H9 (cell line): ENCODE measurements at regions not wholly inside any gene's neighbourhood (a gene's known extent, or its start where the extent isn't known, plus 50 kb on each side); places are given as distances from the start of the nearest gene placed in this dataset.

Source experiments
- DNase-seq: peaks from one replicate; pipeline ENCODE4 v3.0.0-alpha.2; 2017
- H2AFZ ChIP-seq: one replicate; pipeline ENCODE4 v1.6.1; 2013; ENCODE audit warnings: mild to moderate bottlenecking, low read length, control low read depth, moderate library complexity
- H2AK5ac ChIP-seq: 2 replicates; pipeline ENCODE4 v1.6.1; 2013; ENCODE audit warnings: low read length, control low read depth, mixed read lengths; ENCODE audit not compliant: insufficient read length
- H2BK120ac ChIP-seq: one replicate; pipeline ENCODE4 v1.6.1; 2013; ENCODE audit warnings: low read depth, mild to moderate bottlenecking, low read length, control low read depth, inconsistent platforms; ENCODE audit not compliant: poor library complexity, severe bottlenecking
- H2BK12ac ChIP-seq: 2 replicates; pipeline ENCODE4 v1.6.1; 2013; ENCODE audit warnings: low read length, control low read depth, mixed read lengths, low read depth; ENCODE audit not compliant: insufficient read length
- H2BK15ac ChIP-seq: 2 replicates; pipeline ENCODE4 v1.6.1; 2013; ENCODE audit warnings: low read depth, low read length, control low read depth
- H2BK20ac ChIP-seq: one replicate; pipeline ENCODE4 v1.6.1; 2013; ENCODE audit warnings: low read depth, mild to moderate bottlenecking, low read length, control low read depth, inconsistent platforms; ENCODE audit not compliant: poor library complexity, severe bottlenecking
- H2BK5ac ChIP-seq: 2 replicates; pipeline ENCODE4 v1.6.1; 2013; ENCODE audit warnings: low read length, control low read depth, mixed read lengths; ENCODE audit not compliant: insufficient read length
- H3K14ac ChIP-seq: 2 replicates; pipeline ENCODE4 v1.6.1; 2013; ENCODE audit warnings: low read length, control low read depth; ENCODE audit not compliant: insufficient read depth
- H3K18ac ChIP-seq: 2 replicates; pipeline ENCODE4 v1.6.1; 2013; ENCODE audit warnings: low read depth, mild to moderate bottlenecking, mixed read lengths, low read length, control low read depth; ENCODE audit not compliant: insufficient read length
- H3K23ac ChIP-seq: 2 replicates; pipeline ENCODE4 v1.6.1; 2013; ENCODE audit warnings: low read length, control low read depth, mixed read lengths, low read depth; ENCODE audit not compliant: insufficient read length
- H3K23me2 ChIP-seq: 2 replicates; pipeline ENCODE4 v1.6.1; 2013; ENCODE audit warnings: low read depth, mild to moderate bottlenecking, mixed read lengths, low read length, control low read depth; ENCODE audit not compliant: insufficient read length, poor library complexity, severe bottlenecking
- H3K27ac ChIP-seq: 2 replicates; pipeline ENCODE4 v1.5.1; 2013; ENCODE audit warnings: low read length, control low read depth, mixed read lengths, low read depth; ENCODE audit not compliant: insufficient read length
- H3K27me3 ChIP-seq: 2 replicates; pipeline ENCODE4 v1.6.1; 2013; ENCODE audit warnings: low read length, control low read depth, inconsistent platforms; ENCODE audit not compliant: insufficient read depth
- H3K4ac ChIP-seq: 2 replicates; pipeline ENCODE4 v1.6.1; 2013; ENCODE audit warnings: low read depth, mild to moderate bottlenecking, control low read depth, inconsistent platforms, low read length, moderate library complexity
- H3K4me1 ChIP-seq: 2 replicates; pipeline ENCODE4 v1.6.1; 2013; ENCODE audit warnings: low read length, control low read depth, inconsistent platforms; ENCODE audit not compliant: insufficient read depth
- H3K4me2 ChIP-seq: 2 replicates; pipeline ENCODE4 v1.6.1; 2013; ENCODE audit warnings: low read length, control low read depth, mixed read lengths; ENCODE audit not compliant: insufficient read length, insufficient read depth
- H3K56ac ChIP-seq: 2 replicates; pipeline ENCODE4 v1.6.1; 2013; ENCODE audit warnings: low read depth, mild to moderate bottlenecking, mixed read lengths, low read length, control low read depth; ENCODE audit not compliant: insufficient read length
- H3K79me1 ChIP-seq: 2 replicates; pipeline ENCODE4 v1.6.1; 2013; ENCODE audit warnings: low read depth, mild to moderate bottlenecking, moderate library complexity, low read length, control low read depth, inconsistent platforms; ENCODE audit not compliant: insufficient read depth, poor library complexity, severe bottlenecking
- H3K79me2 ChIP-seq: 2 replicates; pipeline ENCODE4 v1.6.1; 2013; ENCODE audit warnings: low read length, control low read depth, inconsistent platforms; ENCODE audit not compliant: insufficient read depth
- H3K9ac ChIP-seq: 2 replicates; pipeline ENCODE4 v1.6.1; 2013; ENCODE audit warnings: low read length, control low read depth, mixed read lengths; ENCODE audit not compliant: insufficient read length; ENCODE audit errors: extremely low read depth
- H3K9me3 ChIP-seq: one replicate; pipeline ENCODE4 v1.6.1; 2013; ENCODE audit warnings: low read depth, low read length, inconsistent platforms; ENCODE audit not compliant: control insufficient read depth
- H3T11ph ChIP-seq: one replicate; pipeline ENCODE4 v1.6.1; 2013; ENCODE audit warnings: mild to moderate bottlenecking, low read length, control low read depth, inconsistent platforms
- H4K20me1 ChIP-seq: one replicate; pipeline ENCODE4 v1.6.1; 2013; ENCODE audit not compliant: control insufficient read depth, insufficient read length, insufficient read depth
- H4K5ac ChIP-seq: 2 replicates; pipeline ENCODE4 v1.6.1; 2013; ENCODE audit warnings: low read depth, mild to moderate bottlenecking, mixed read lengths, low read length, control low read depth; ENCODE audit not compliant: insufficient read length
- H4K8ac ChIP-seq: replicated peaks from 2 replicates; pipeline ENCODE4 v1.6.1; 2013; ENCODE audit warnings: low read length, control low read depth, mixed read lengths, low read depth; ENCODE audit not compliant: insufficient read length
- H4K91ac ChIP-seq: 2 replicates; pipeline ENCODE4 v1.6.1; 2013; ENCODE audit warnings: low read depth, mild to moderate bottlenecking, moderate library complexity, mixed read lengths, low read length, control low read depth; ENCODE audit not compliant: insufficient read length
- H3K27ac Mint-ChIP-seq, 3 experiments: 2 replicates in 2 of 3; 3 replicates in 1 of 3; pipeline ENCODE4 v1.8.0; 2020 to 2021; ENCODE audit warnings: mixed read lengths in 3 of 3, mild to moderate bottlenecking in 1 of 3, moderate library complexity in 1 of 3
- H3K27me3 Mint-ChIP-seq: 2 replicates; pipeline ENCODE4 v1.8.0; 2021; ENCODE audit warnings: low read depth, mild to moderate bottlenecking, moderate library complexity, mixed read lengths
- H3K36me3 Mint-ChIP-seq, 3 experiments: 2 replicates in 2 of 3; 3 replicates in 1 of 3; pipeline ENCODE4 v1.8.0; 2020 to 2021; ENCODE audit warnings: low read depth in 3 of 3, mixed read lengths in 3 of 3; ENCODE audit not compliant: insufficient read depth in 1 of 3
- H3K4me1 Mint-ChIP-seq, 2 experiments: 2 replicates each; pipeline ENCODE4 v1.8.0; 2020; ENCODE audit warnings: mixed read lengths in 2 of 2
- H3K4me3 Mint-ChIP-seq, 2 experiments: 2 replicates in 1 of 2; 3 replicates in 1 of 2; pipeline ENCODE4 v1.8.0; 2020 to 2021; ENCODE audit warnings: mild to moderate bottlenecking in 2 of 2, mixed read lengths in 2 of 2, moderate library complexity in 1 of 2
- H3K9me3 Mint-ChIP-seq, 2 experiments: 2 replicates in 1 of 2; 3 replicates in 1 of 2; pipeline ENCODE4 v1.8.0; 2020; ENCODE audit warnings: mild to moderate bottlenecking in 2 of 2, mixed read lengths in 2 of 2, moderate library complexity in 1 of 2
- CTCF ChIP-seq: fragments of 200-600 bp; sonication (generic); conservative IDR thresholded peaks from 3 replicates; pipeline ENCODE4 v1.8.0; 2021; ENCODE audit warnings: antibody characterized with exemption, mild to moderate bottlenecking

DNA sequence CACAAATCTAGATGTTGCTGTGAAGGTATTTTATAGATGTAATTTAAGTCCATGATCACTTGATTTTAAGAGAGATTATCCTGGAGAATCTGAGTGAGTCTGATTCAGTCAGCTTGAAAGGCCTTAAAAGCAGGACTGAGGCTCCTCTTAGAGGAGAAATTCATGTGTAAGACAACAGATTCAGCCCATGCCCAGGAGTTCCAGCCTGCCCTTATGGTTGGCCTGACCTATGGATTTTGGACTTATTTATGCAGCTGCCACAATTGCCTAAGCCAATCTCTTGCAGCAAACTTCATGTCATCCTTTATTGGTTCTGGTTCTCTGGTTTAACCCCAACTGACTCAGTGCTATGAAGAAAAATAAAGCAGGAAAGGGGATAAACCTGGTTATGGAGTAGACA is 296.5 kb upstream of the RASGRP1 start:
- Histone ChIP-seq H3K4ac (no peak overlapping the region), H3K56ac (no peak overlapping the region), H4K20me1 (no peaks in the 10 kb centered on the region), H3K79me2 (no peaks in the 10 kb centered on the region), H3K18ac (no peak overlapping the region), H3K9me3 (no peaks in the 10 kb centered on the region), H3K79me1 (no peaks in the 10 kb centered on the region), H4K8ac (no peak overlapping the region), H4K5ac (no peak overlapping the region), H3K4me1 (no peaks in the 10 kb centered on the region), H2BK12ac (no peak overlapping the region), H2BK20ac (no peak overlapping the region), H3K27me3 (peaks cover 1% of the 10 kb centered on the region; the same call in 1 of the 2 replicates), H2BK5ac (no peak overlapping the region), H3K14ac (no peak overlapping the region), H2BK15ac (no peak overlapping the region), H3T11ph (no peak overlapping the region), H3K23ac (no peak overlapping the region), H2BK120ac (no peak overlapping the region), H2AK5ac (no peak overlapping the region), H2AFZ (no peak overlapping the region), H3K9ac (no peak overlapping the region), H4K91ac (no peak overlapping the region), H3K27ac (no peak overlapping the region), H3K4me2 (no peak overlapping the region), H3K23me2 (no peaks in the 10 kb centered on the region)
- H3K36me3 Mint-ChIP-seq = no peaks in the 10 kb centered on the region; a peak in 1 of 7 replicates
- no peak for DNase-seq
- no peak for TF ChIP-seq CTCF
- peaks cover under 1% of the 10 kb centered on the region; the same call in 1 of the 2 replicates for H3K27me3 Mint-ChIP-seq
- no peaks in the 10 kb centered on the region for H3K9me3 Mint-ChIP-seq
- H3K4me3 Mint-ChIP-seq = no peak overlapping the region
- no peak overlapping the region for H3K27ac Mint-ChIP-seq
- H3K4me1 Mint-ChIP-seq = peaks cover 4 to 6% of the 10 kb centered on the region in 2 experiments; a peak in 2 of 4 replicates
